ENCODE measurements at regions not wholly inside any gene's neighbourhood (a gene's known extent, or its start where the extent isn't known, plus 50 kb on each side); places are given as distances from the start of the nearest gene placed in this dataset.
A peak's percentile ranks its signal among the peaks of the same experiment; 100 is the strongest.

GRCh38 chr11:2083411-2083810 is 55.8 kb downstream of the IGF2 start:
- Mint-ChIP-seq H3K27ac (ENCODE audit: low read depth, unreplicated experiment) (no peak overlapping the region), H3K9me3 (ENCODE audit: unreplicated experiment) (peaks cover 20% of the 10 kb centered on the region), H3K27me3 (ENCODE audit: insufficient read depth, unreplicated experiment) (no peaks in the 10 kb centered on the region), H3K4me3 (ENCODE audit: unreplicated experiment) (no peak overlapping the region), H3K36me3 (ENCODE audit: insufficient read depth, unreplicated experiment) (peaks cover 5% of the 10 kb centered on the region), H3K4me1 (ENCODE audit: insufficient read depth, unreplicated experiment) (no peaks in the 10 kb centered on the region)
- no TSS peak for BruUV-seq (replicated peaks)
- CTCF ChIA-PET: interaction anchor here (0.6 kb wide), 1 partner anchor 116 kb away, joined by 3 read pairs; no protein-coding TSS in a partner anchor
- POLR2A ChIA-PET: no interaction called here
- intact Hi-C loops (cut with micrococcal nuclease): no loop called here
- TF ChIP-seq, protein P1, sequence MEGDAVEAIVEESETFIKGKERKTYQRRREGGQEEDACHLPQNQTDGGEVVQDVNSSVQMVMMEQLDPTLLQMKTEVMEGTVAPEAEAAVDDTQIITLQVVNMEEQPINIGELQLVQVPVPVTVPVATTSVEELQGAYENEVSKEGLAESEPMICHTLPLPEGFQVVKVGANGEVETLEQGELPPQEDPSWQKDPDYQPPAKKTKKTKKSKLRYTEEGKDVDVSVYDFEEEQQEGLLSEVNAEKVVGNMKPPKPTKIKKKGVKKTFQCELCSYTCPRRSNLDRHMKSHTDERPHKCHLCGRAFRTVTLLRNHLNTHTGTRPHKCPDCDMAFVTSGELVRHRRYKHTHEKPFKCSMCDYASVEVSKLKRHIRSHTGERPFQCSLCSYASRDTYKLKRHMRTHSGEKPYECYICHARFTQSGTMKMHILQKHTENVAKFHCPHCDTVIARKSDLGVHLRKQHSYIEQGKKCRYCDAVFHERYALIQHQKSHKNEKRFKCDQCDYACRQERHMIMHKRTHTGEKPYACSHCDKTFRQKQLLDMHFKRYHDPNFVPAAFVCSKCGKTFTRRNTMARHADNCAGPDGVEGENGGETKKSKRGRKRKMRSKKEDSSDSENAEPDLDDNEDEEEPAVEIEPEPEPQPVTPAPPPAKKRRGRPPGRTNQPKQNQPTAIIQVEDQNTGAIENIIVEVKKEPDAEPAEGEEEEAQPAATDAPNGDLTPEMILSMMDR (IDR thresholded peaks at IDR 0.05; ENCODE audit: unreplicated experiment): no peak
- DNase-seq (ENCODE audit: unreplicated experiment): no peak

DNA sequence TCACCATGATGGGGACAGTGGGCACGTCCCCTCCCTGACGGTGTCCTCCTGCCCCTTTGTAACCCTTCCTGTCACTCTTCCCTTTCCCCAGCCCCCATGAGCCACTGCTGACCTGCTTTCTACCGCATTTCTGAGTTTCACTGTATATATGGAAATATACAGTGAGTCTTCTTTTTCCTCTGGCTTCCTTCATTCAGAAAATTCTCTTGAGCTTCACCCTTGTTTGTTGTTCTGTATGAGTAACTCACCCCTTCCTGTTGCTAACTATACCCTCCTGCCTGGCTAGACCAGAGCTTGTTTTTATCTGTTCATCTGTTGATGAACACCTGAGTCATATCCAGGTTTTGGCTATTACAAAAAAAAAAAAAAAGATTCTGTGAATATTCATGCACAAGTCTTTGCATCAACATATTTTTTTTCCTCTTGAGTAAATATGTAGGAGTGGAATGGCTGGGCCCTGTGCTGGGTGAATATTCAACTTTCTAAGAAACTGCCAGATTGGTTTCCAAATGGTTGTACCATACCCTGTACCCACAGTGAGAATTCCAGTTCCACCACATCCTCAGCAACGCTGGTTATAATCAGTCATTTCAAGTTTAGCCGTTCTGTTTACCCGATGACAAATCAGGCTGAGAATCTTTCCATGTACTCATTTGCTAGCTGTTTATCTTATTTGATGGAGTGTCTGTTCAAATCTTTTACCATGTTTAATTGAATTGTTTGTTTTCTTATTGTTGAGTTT is 62.0 kb downstream of the IGF2 start:
- peaks cover 22% of the 10 kb centered on the region for H3K4me1 Mint-ChIP-seq (ENCODE audit: insufficient read depth, unreplicated experiment)

GRCh38 chr11:2076441-2076840 is 62.7 kb downstream of the IGF2 start:
- H3K27me3 Mint-ChIP-seq (ENCODE audit: insufficient read depth, unreplicated experiment): no peaks in the 10 kb centered on the region
- no TSS peak for BruUV-seq (replicated peaks)
- DNase-seq (ENCODE audit: unreplicated experiment): no peak
- TF ChIP-seq, protein P1 (IDR thresholded peaks at IDR 0.05; ENCODE audit: unreplicated experiment): no peak
- peak overlapping the region; percentile 82 for H3K27ac Mint-ChIP-seq (ENCODE audit: low read depth, unreplicated experiment)
- intact Hi-C loops (cut with micrococcal nuclease): no loop called here
- H3K4me3 Mint-ChIP-seq (ENCODE audit: unreplicated experiment): no peak overlapping the region
- peaks cover 6% of the 10 kb centered on the region for H3K36me3 Mint-ChIP-seq (ENCODE audit: insufficient read depth, unreplicated experiment)
- POLR2A ChIA-PET: interaction anchor here (1.1 to 1.8 kb wide), 2 partner anchors 17 to 302 kb away, joined by 3 to 17 read pairs; no protein-coding TSS in a partner anchor
- H3K4me1 Mint-ChIP-seq (ENCODE audit: insufficient read depth, unreplicated experiment): peaks cover 29% of the 10 kb centered on the region
- CTCF ChIA-PET: no interaction called here
- no peaks in the 10 kb centered on the region for H3K9me3 Mint-ChIP-seq (ENCODE audit: unreplicated experiment)

More for the DNA sequence above, 62.0 kb downstream of the IGF2 start:
- ChIA-PET CTCF (interaction anchor here (0.7 to 0.9 kb wide), 2 partner anchors 12 to 38 kb away, joined by 4 read pairs; no protein-coding TSS in a partner anchor), POLR2A (interaction anchor here (0.7 to 1.8 kb wide), 5 partner anchors 16 to 1041 kb away, joined by 3 to 17 read pairs (median 3); no protein-coding TSS in a partner anchor)
- TF ChIP-seq, protein P1 (IDR thresholded peaks at IDR 0.05; ENCODE audit: unreplicated experiment): no peak
- no TSS peak for BruUV-seq (replicated peaks)
- intact Hi-C loops (cut with micrococcal nuclease): loop anchor here (1.0 kb wide), 1 partner anchor 16 kb away; no protein-coding TSS in a partner anchor
- Mint-ChIP-seq H3K36me3 (ENCODE audit: insufficient read depth, unreplicated experiment) (peaks cover 6% of the 10 kb centered on the region), H3K9me3 (ENCODE audit: unreplicated experiment) (no peaks in the 10 kb centered on the region), H3K27ac (ENCODE audit: low read depth, unreplicated experiment) (peak overlapping the region; percentile 82), H3K27me3 (ENCODE audit: insufficient read depth, unreplicated experiment) (no peaks in the 10 kb centered on the region), H3K4me3 (ENCODE audit: unreplicated experiment) (peak overlapping the region; percentile 5)
- peak; percentile 70 for DNase-seq (ENCODE audit: unreplicated experiment)

GRCh38 chr11:2074266-2074825 is 64.8 kb downstream of the IGF2 start:
- Mint-ChIP-seq H3K27me3 (ENCODE audit: insufficient read depth, unreplicated experiment) (no peaks in the 10 kb centered on the region), H3K27ac (ENCODE audit: low read depth, unreplicated experiment) (no peak overlapping the region), H3K9me3 (ENCODE audit: unreplicated experiment) (no peaks in the 10 kb centered on the region), H3K36me3 (ENCODE audit: insufficient read depth, unreplicated experiment) (peaks cover 6% of the 10 kb centered on the region), H3K4me1 (ENCODE audit: insufficient read depth, unreplicated experiment) (peaks cover 29% of the 10 kb centered on the region), H3K4me3 (ENCODE audit: unreplicated experiment) (no peak overlapping the region)
- no TSS peak for BruUV-seq (replicated peaks)
- no peak for DNase-seq (ENCODE audit: unreplicated experiment)
- TF ChIP-seq, protein P1 (IDR thresholded peaks at IDR 0.05; ENCODE audit: unreplicated experiment): peak; percentile 24
- intact Hi-C loops (cut with micrococcal nuclease): no loop called here
- ChIA-PET CTCF (interaction anchor here (0.5 to 1.0 kb wide), 4 partner anchors 38 to 841 kb away, joined by 3 read pairs; no protein-coding TSS in a partner anchor), POLR2A (interaction anchor here (0.6 to 1.3 kb wide), 2 partner anchors 19 to 724 kb away, joined by 3 to 5 read pairs; no protein-coding TSS in a partner anchor)
